ENCODE measurements at regions not wholly inside any gene's neighbourhood (a gene's known extent, or its start where the extent isn't known, plus 50 kb on each side); places are given as distances from the start of the nearest gene placed in this dataset.

- no peak for DNase-seq (ENCODE audit: low read depth, low spot score)
- H3K4me3 ChIP-seq (ENCODE audit: low read depth, low read length) = no peak overlapping the region
- ChIA-PET CTCF (no interaction called here), POLR2A (no interaction called here)
- TF ChIP-seq CTCF (IDR thresholded peaks at IDR 0.05; ENCODE audit: insufficient read depth, low read length, missing control alignments) = no peak
Measured at GRCh38 chr2:6493266-6493665, 372.4 kb downstream of the CMPK2 start.

- no peak for TF ChIP-seq CTCF (IDR thresholded peaks at IDR 0.05; ENCODE audit: insufficient read depth, low read length, missing control alignments)
- POLR2A ChIA-PET = no interaction called here
- H3K4me3 ChIP-seq (ENCODE audit: low read depth, low read length) = no peak overlapping the region
- CTCF ChIA-PET = no interaction called here
- no peak for DNase-seq (ENCODE audit: low read depth, low spot score)
Measured at GRCh38 chr2:6493669-6494068, 372.0 kb downstream of the CMPK2 start.

GRCh38 chr2:6495466-6495865 lies 370.2 kb downstream of the CMPK2 start:
- H3K4me3 ChIP-seq (ENCODE audit: low read depth, low read length) = no peak overlapping the region
- TF ChIP-seq CTCF (IDR thresholded peaks at IDR 0.05; ENCODE audit: insufficient read depth, low read length, missing control alignments) = no peak
- ChIA-PET POLR2A (no interaction called here), CTCF (no interaction called here)
- no peak for DNase-seq (ENCODE audit: low read depth, low spot score)

- ChIA-PET CTCF (no interaction called here), POLR2A (no interaction called here)
- no peak overlapping the region for H3K4me3 ChIP-seq (ENCODE audit: low read depth, low read length)
- no peak for TF ChIP-seq CTCF (IDR thresholded peaks at IDR 0.05; ENCODE audit: insufficient read depth, low read length, missing control alignments)
- DNase-seq (ENCODE audit: low read depth, low spot score) = no peak
Measured at GRCh38 chr2:6496376-6496775, 369.3 kb downstream of the CMPK2 start.

GRCh38 chr2:6497048-6497447 lies 368.7 kb downstream of the CMPK2 start:
- POLR2A ChIA-PET = no interaction called here
- CTCF ChIA-PET = no interaction called here
- TF ChIP-seq CTCF (IDR thresholded peaks at IDR 0.05; ENCODE audit: insufficient read depth, low read length, missing control alignments) = no peak
- no peak for DNase-seq (ENCODE audit: low read depth, low spot score)
- H3K4me3 ChIP-seq (ENCODE audit: low read depth, low read length) = no peak overlapping the region

- ChIA-PET POLR2A (no interaction called here), CTCF (no interaction called here)
- DNase-seq (ENCODE audit: low read depth, low spot score) = no peak
- no peak for TF ChIP-seq CTCF (IDR thresholded peaks at IDR 0.05; ENCODE audit: insufficient read depth, low read length, missing control alignments)
- H3K4me3 ChIP-seq (ENCODE audit: low read depth, low read length) = no peak overlapping the region
Measured at GRCh38 chr2:6498841-6499240, 366.9 kb downstream of the CMPK2 start.
